K562 (cell line): ENCODE measurements at regions not wholly inside any gene's neighbourhood (a gene's known extent, or its start where the extent isn't known, plus 50 kb on each side); places are given as distances from the start of the nearest gene placed in this dataset.

ENCODE experiments used
- CUX1 ChIP-seq: fragments of 200-800 bp; sonication (Bioruptor generic); IDR thresholded peaks from 2 replicates; pipeline ENCODE4 v1.6.1; 2016; ENCODE audit warnings: missing genetic modification characterization, missing compliant biosample characterization
- DLX4 ChIP-seq: fragments of 250-450 bp; sonication (Bioruptor Pico); IDR thresholded peaks from 2 replicates; pipeline ENCODE4 v1.6.1; 2021; ENCODE audit warnings: mild to moderate bottlenecking
- ELF4 ChIP-seq: fragments of 450-650 bp; formaldehyde crosslinking; IDR thresholded peaks from 2 replicates; pipeline ENCODE4 v1.4.0; 2022; ENCODE audit warnings: missing genetic modification characterization
- ERF ChIP-seq: fragments of 450-650 bp; formaldehyde crosslinking; IDR thresholded peaks from 2 replicates; pipeline ENCODE4 v1.4.0; 2020; ENCODE audit warnings: mild to moderate bottlenecking, mixed read lengths
- ESRRA ChIP-seq: fragments of 450-650 bp; IDR thresholded peaks from 2 replicates; pipeline ENCODE4 v1.6.1; 2014; ENCODE audit warnings: low read depth, mild to moderate bottlenecking, moderate library complexity, borderline replicate concordance
- FOSL1 ChIP-seq: fragments of 200-800 bp; sonication (Bioruptor generic); conservative IDR thresholded peaks from 2 replicates; pipeline ENCODE4 v1.6.1; 2016; ENCODE audit warnings: missing genetic modification characterization, missing compliant biosample characterization
- FOXM1 ChIP-seq, 2 experiments: fragments of 450-650 bp in 1 of 2; sonication (generic) in 1 of 2; formaldehyde crosslinking in 1 of 2; IDR thresholded peaks; 2 replicates each; pipeline versions ENCODE4 v1.6.1 to v1.9.0; 2017 to 2022; ENCODE audit warnings: low read depth in 2 of 2, mild to moderate bottlenecking in 2 of 2, missing genetic modification reagents in 1 of 2, moderate library complexity in 1 of 2
- FUS ChIP-seq: fragments of 200-400 bp; formaldehyde crosslinking; optimal IDR thresholded peaks from 2 replicates; pipeline ENCODE3; 2017; ENCODE audit warnings: low read depth, low read length
- GTF2F1 ChIP-seq: IDR thresholded peaks from 2 replicates; pipeline ENCODE4 v1.6.1; 2011; ENCODE audit warnings: low read depth, low read length, improper control_type of control experiment
- HNRNPH1 ChIP-seq: fragments of 200-400 bp; formaldehyde crosslinking; optimal IDR thresholded peaks from 2 replicates; pipeline ENCODE3; 2017; ENCODE audit warnings: low read depth, mild to moderate bottlenecking, low read length, moderate library complexity
- NCOA4 ChIP-seq: fragments of 450-650 bp; IDR thresholded peaks from 2 replicates; pipeline ENCODE4 v1.6.1; 2018; ENCODE audit warnings: mild to moderate bottlenecking; ENCODE audit not compliant: partially characterized antibody
- NRF1 ChIP-seq, 2 experiments: fragments of 450-650 bp; IDR thresholded peaks in 1 of 2; conservative IDR thresholded peaks in 1 of 2; 2 replicates each; pipeline ENCODE4 v1.6.1; 2014; ENCODE audit warnings: mild to moderate bottlenecking in 2 of 2
- OTX1 ChIP-seq: fragments of 450-650 bp; formaldehyde crosslinking; IDR thresholded peaks from 2 replicates; pipeline ENCODE4 v1.4.0; 2022; ENCODE audit warnings: mild to moderate bottlenecking
- PKNOX1 ChIP-seq: fragments of 450-650 bp; IDR thresholded peaks from 2 replicates; pipeline ENCODE4 v1.6.1; 2016
- POLR2B ChIP-seq: fragments of 450-650 bp; IDR thresholded peaks from 2 replicates; pipeline ENCODE4 v1.6.1; 2018; ENCODE audit warnings: low read depth; ENCODE audit not compliant: partially characterized antibody
- RBM22 ChIP-seq: fragments of 200-400 bp; formaldehyde crosslinking; IDR thresholded peaks from 2 replicates; pipeline ENCODE4 v1.6.1; 2018; ENCODE audit warnings: low read length, low read depth; ENCODE audit not compliant: poor library complexity, severe bottlenecking
- SAFB ChIP-seq: fragments of 200-400 bp; formaldehyde crosslinking; IDR thresholded peaks from 2 replicates; pipeline ENCODE4 v1.6.1; 2017; ENCODE audit warnings: low read depth, low read length, borderline replicate concordance
- TARDBP ChIP-seq: fragments of 450-650 bp; IDR thresholded peaks from 2 replicates; pipeline ENCODE4 v1.6.1; 2016
- ZKSCAN1 ChIP-seq: fragments of 150-350 bp; IDR thresholded peaks from 2 replicates; pipeline ENCODE4 v1.6.1; 2016; ENCODE audit warnings: low read depth, low read length
- ZNF143 ChIP-seq: sonication (generic); formaldehyde crosslinking; IDR thresholded peaks from 2 replicates; pipeline ENCODE4 v1.9.0; 2022; ENCODE audit warnings: mild to moderate bottlenecking, missing genetic modification reagents
- ZNF253 ChIP-seq: fragments of 250-450 bp; sonication (Bioruptor Pico); conservative IDR thresholded peaks from 2 replicates; pipeline ENCODE4 v1.6.1; 2021; ENCODE audit warnings: mild to moderate bottlenecking
- ZNF274 ChIP-seq: IDR thresholded peaks from 2 replicates; pipeline ENCODE4 v1.6.1; 2011; ENCODE audit warnings: low read depth, mild to moderate bottlenecking, low read length, moderate library complexity, borderline replicate concordance
- ZNF695 ChIP-seq: fragments of 450-650 bp; formaldehyde crosslinking; IDR thresholded peaks from 2 replicates; pipeline ENCODE4 v1.4.0; 2020; ENCODE audit warnings: mild to moderate bottlenecking, moderate library complexity
- ZSCAN32 ChIP-seq: fragments of 450-650 bp; formaldehyde crosslinking; IDR thresholded peaks from 2 replicates; pipeline ENCODE4 v1.4.0; 2020; ENCODE audit warnings: mild to moderate bottlenecking, moderate library complexity

GRCh38 chr1:65067491-65068201 lies 80.4 kb upstream of the AK4 start (continued):
- TF ChIP-seq CUX1 (CRISPR knock-in tag) (no peak; the same call in 1 of the 2 replicates), RBM22 (peak; percentile 70), POLR2B (peak; percentile 73), PKNOX1 (peak; percentile 21; the same call in 1 of the 2 replicates), ZKSCAN1 (no peak), ESRRA (no peak), HNRNPH1 (no peak), ELF4 (CRISPR knock-in tag) (0 out of 2 replicates have a peak, but pooled peaks have one; percentile 9), ERF (CRISPR knock-in tag) (no peak), ZNF253 (CRISPR knock-in tag) (no peak), SAFB (no peak), ZSCAN32 (CRISPR knock-in tag) (no peak), DLX4 (CRISPR knock-in tag) (no peak), NRF1 (conservative IDR thresholded peaks at IDR 0.05 in 1 of 2, IDR thresholded peaks at IDR 0.05 in 1 of 2) (peak; percentile 26 to 39; a peak in 2 of 4 replicates), FUS (no peak), FOSL1 (tag) (peak; percentile 50; the same call in 1 of the 2 replicates), TARDBP (peak; percentile 78; the same call in 1 of the 2 replicates), NCOA4 (no peak), GTF2F1 (0 out of 2 replicates have a peak, but pooled peaks have one; percentile 19), ZNF695 (CRISPR knock-in tag) (no peak), ZNF143 (no peak), OTX1 (CRISPR knock-in tag) (no peak), FOXM1 (IDR thresholded peaks at IDR 0.05; ENCODE audit: low read depth) (no peak), FOXM1 (CRISPR knock-in tag; IDR thresholded peaks at IDR 0.05; ENCODE audit: low read depth) (no peak), ZNF274 (no peak)
